Chondrocyte (in vitro differentiated cells): ENCODE measurements at regions not wholly inside any gene's neighbourhood (a gene's known extent, or its start where the extent isn't known, plus 50 kb on each side); places are given as distances from the start of the nearest gene placed in this dataset.

Source experiments
- DNase-seq: peaks from one replicate; pipeline ENCODE4 v3.0.0; 2021; ENCODE audit warnings: mixed read lengths, low spot score
- H3K27ac Mint-ChIP-seq: one replicate; pipeline ENCODE4 v1.8.0; 2021; ENCODE audit warnings: mild to moderate bottlenecking, moderate library complexity, mixed read lengths; ENCODE audit not compliant: unreplicated experiment
- H3K27me3 Mint-ChIP-seq: 2 replicates; pipeline ENCODE4 v1.8.0; 2021; ENCODE audit warnings: low read depth, mixed read lengths
- H3K36me3 Mint-ChIP-seq: 2 replicates; pipeline ENCODE4 v1.8.0; 2021; ENCODE audit warnings: low read depth, mixed read lengths
- H3K4me1 Mint-ChIP-seq: 2 replicates; pipeline ENCODE4 v1.8.0; 2021; ENCODE audit warnings: low read depth, mild to moderate bottlenecking, mixed read lengths
- H3K4me3 Mint-ChIP-seq: one replicate; pipeline ENCODE4 v1.8.0; 2021; ENCODE audit warnings: mild to moderate bottlenecking, moderate library complexity, mixed read lengths; ENCODE audit not compliant: unreplicated experiment
- H3K9me3 Mint-ChIP-seq: 2 replicates; pipeline ENCODE4 v1.8.0; 2021; ENCODE audit warnings: low read depth, mixed read lengths
- TF ChIP-seq, protein P1 (sequence below): fragments of 200-600 bp; sonication (generic); IDR thresholded peaks from 2 replicates; pipeline ENCODE4 v1.5.0; 2021; ENCODE audit warnings: antibody characterized with exemption, mild to moderate bottlenecking, moderate library complexity

DNA sequence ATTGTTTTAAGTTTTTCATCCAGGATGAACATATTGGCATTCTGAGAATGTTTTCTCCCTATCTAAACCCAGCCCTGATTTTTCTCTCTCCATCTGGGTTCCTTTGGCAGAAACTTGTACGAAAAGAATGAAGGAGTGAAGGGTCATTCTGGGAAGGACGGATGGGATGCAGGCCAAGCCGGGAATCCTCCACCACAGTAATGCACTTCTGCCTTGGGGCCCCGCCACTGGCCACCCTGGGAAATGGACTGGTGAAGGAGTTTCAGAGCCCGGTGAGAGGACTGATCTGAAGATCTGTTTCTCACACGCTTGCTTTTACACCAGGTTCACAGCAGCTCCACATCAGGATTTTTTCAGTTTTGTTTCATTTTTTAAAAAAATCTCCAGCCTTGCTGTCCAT, 554.8 kb downstream of the BNC2 start:
- H3K9me3 Mint-ChIP-seq = no peaks in the 10 kb centered on the region
- TF ChIP-seq, protein P1, sequence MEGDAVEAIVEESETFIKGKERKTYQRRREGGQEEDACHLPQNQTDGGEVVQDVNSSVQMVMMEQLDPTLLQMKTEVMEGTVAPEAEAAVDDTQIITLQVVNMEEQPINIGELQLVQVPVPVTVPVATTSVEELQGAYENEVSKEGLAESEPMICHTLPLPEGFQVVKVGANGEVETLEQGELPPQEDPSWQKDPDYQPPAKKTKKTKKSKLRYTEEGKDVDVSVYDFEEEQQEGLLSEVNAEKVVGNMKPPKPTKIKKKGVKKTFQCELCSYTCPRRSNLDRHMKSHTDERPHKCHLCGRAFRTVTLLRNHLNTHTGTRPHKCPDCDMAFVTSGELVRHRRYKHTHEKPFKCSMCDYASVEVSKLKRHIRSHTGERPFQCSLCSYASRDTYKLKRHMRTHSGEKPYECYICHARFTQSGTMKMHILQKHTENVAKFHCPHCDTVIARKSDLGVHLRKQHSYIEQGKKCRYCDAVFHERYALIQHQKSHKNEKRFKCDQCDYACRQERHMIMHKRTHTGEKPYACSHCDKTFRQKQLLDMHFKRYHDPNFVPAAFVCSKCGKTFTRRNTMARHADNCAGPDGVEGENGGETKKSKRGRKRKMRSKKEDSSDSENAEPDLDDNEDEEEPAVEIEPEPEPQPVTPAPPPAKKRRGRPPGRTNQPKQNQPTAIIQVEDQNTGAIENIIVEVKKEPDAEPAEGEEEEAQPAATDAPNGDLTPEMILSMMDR = no peak
- H3K27ac Mint-ChIP-seq = peak overlapping the region; percentile 60
- no peaks in the 10 kb centered on the region for H3K36me3 Mint-ChIP-seq
- H3K27me3 Mint-ChIP-seq = no peaks in the 10 kb centered on the region
- no peak overlapping the region for H3K4me3 Mint-ChIP-seq
- H3K4me1 Mint-ChIP-seq = peaks cover 16% of the 10 kb centered on the region
- DNase-seq = no peak

DNA sequence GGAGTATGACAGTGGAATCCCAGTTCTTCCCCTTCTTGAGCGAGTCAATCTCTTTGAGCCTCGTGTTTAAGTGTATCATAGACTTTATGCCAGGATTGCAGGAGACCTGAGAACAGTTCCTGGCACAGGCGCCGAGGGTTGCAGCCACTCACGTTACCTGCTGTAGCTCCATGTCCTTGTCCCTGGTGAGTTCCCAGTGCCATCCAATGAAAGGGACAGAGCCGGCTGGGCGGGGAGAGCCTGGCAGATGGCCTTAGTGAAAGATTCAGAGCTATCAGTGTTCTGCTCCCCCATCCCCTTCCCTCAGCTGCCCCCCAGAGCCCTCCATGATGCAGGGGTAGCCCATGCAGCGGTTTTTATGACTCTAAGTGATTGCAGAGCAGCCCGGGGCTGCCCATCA, 554.0 kb downstream of the BNC2 start:
- Mint-ChIP-seq H3K36me3 (no peaks in the 10 kb centered on the region), H3K27me3 (no peaks in the 10 kb centered on the region), H3K27ac (no peak overlapping the region), H3K4me1 (peaks cover 17% of the 10 kb centered on the region), H3K9me3 (no peaks in the 10 kb centered on the region), H3K4me3 (no peak overlapping the region)
- DNase-seq = no peak
- TF ChIP-seq, protein P1 = no peak

DNA sequence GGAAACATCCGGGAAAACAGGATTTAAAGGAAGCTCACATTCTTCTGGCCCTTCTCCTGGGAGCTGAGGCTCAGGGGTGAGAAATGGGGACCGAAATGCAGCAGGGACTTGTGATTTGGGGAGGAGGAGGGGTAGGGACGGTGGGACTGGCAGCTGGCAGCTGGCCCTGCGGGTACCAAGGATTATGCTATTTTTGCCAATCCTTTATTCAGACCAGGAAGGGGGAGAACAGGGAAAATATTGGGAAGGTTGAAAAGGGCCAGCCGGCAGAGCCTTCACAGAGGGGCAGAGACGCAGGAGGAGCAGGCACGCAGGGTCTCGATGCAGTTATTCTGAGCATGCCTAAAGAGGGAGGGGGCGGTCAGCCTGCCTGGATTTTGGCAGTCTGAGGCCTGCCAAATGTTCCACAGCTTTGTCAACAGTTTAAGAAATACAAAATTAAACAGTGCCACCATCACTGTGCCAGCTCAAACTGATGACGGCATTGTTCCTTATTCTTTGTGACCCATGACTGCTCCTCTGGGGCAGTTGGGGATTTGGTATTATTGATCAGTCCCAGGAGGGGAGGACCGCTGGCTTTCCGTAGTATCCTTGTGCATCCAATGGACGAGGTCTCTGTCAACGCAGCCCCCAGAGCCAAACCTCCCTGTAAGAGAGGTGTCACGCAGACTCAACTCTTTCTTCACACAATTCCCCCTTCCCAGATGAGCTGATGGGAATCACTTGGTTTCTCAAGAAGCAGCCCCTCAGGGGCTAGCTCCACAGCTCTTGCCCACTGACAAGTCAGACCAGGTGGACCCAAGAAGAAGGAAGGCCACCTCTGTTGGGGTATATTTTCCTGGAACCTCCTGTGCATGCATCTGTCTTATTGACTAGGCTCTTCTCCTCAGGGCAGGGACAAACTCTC, 553.3 kb downstream of the BNC2 start:
- no peak overlapping the region for H3K27ac Mint-ChIP-seq
- H3K27me3 Mint-ChIP-seq = no peaks in the 10 kb centered on the region
- H3K4me3 Mint-ChIP-seq = no peak overlapping the region
- no peaks in the 10 kb centered on the region for H3K36me3 Mint-ChIP-seq
- H3K9me3 Mint-ChIP-seq = no peaks in the 10 kb centered on the region
- DNase-seq = no peak
- peaks cover 19% of the 10 kb centered on the region for H3K4me1 Mint-ChIP-seq
- TF ChIP-seq, protein P1 = no peak

DNA sequence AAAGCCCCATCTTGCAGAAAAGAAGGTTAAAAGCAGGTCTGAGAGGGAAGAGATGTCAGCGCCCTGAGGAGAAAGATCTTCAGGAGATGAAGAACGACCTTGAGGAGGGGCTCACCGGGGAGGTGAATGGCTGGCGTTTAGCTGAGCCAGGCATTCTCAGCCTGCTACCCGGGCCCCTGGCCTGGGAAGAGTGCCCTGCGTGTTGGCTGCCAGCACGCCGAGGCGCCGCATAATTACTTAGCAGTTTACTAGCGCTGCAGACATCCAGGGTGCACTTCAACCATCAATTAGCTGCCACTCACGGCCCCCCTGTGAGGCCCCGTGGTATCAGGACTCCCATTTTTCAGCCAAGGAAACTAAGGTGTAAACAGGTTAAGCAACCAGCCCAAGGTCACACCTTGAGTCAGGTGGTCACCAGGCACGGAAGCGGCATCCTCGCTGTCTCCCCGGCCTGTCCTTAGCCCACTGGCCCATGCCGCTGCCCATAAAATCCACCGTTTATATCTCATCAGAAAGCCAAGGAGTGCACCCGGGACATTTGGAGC, 551.9 kb downstream of the BNC2 start:
- no peak for DNase-seq
- no peak overlapping the region for H3K4me3 Mint-ChIP-seq
- H3K27me3 Mint-ChIP-seq = no peaks in the 10 kb centered on the region
- no peak overlapping the region for H3K27ac Mint-ChIP-seq
- H3K9me3 Mint-ChIP-seq = no peaks in the 10 kb centered on the region
- no peaks in the 10 kb centered on the region for H3K36me3 Mint-ChIP-seq
- peaks cover 19% of the 10 kb centered on the region for H3K4me1 Mint-ChIP-seq
- TF ChIP-seq, protein P1 = no peak

DNA sequence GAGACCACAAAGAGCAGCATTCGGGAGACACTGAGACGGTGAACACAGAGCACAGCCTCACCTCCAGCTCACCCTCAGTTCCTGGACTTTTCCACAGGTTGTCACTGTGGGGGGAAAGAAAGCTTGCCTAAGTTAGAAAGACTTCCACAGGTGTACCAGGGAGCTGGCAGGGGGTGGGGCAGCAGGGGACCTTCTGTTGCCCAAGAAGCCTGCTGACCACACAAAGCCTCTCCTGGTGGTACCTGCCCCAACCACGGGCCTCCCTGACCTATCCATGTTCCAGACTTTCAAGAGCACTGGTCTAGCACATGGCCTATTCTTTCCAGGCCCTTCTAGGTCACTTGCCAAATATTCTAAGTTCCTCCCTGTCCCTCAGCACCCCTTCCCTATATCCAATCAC, 550.8 kb downstream of the BNC2 start:
- H3K27ac Mint-ChIP-seq = no peak overlapping the region
- DNase-seq = no peak
- no peaks in the 10 kb centered on the region for H3K27me3 Mint-ChIP-seq
- TF ChIP-seq, protein P1 = no peak
- H3K36me3 Mint-ChIP-seq = no peaks in the 10 kb centered on the region
- H3K4me3 Mint-ChIP-seq = no peak overlapping the region
- peaks cover 19% of the 10 kb centered on the region for H3K4me1 Mint-ChIP-seq
- no peaks in the 10 kb centered on the region for H3K9me3 Mint-ChIP-seq
